Kidney epithelial cell (primary cell): ENCODE measurements at regions not wholly inside any gene's neighbourhood (a gene's known extent, or its start where the extent isn't known, plus 50 kb on each side); places are given as distances from the start of the nearest gene placed in this dataset.

ENCODE experiments used
- DNase-seq: peaks from one replicate; pipeline ENCODE4 v3.0.0-alpha.2; 2010; ENCODE audit warnings: low read depth
- H3K27me3 ChIP-seq: 2 replicates; pipeline ENCODE4 v1.6.0; 2011; ENCODE audit warnings: low read length; ENCODE audit not compliant: control insufficient read depth, insufficient read depth
- H3K36me3 ChIP-seq: 2 replicates; pipeline ENCODE4 v1.5.1; 2011; ENCODE audit warnings: low read length; ENCODE audit not compliant: control insufficient read depth, insufficient read depth
- H3K4me3 ChIP-seq: 2 replicates; pipeline ENCODE4 v1.5.1; 2011; ENCODE audit warnings: low read depth, mild to moderate bottlenecking, control low read depth, low read length
- TF ChIP-seq, protein P1 (sequence below): IDR thresholded peaks from 2 replicates; pipeline ENCODE4 v1.5.1; 2011; ENCODE audit warnings: mild to moderate bottlenecking, moderate library complexity, low read length, control low read depth, inconsistent platforms; ENCODE audit not compliant: insufficient read depth, poor library complexity, severe bottlenecking

DNA sequence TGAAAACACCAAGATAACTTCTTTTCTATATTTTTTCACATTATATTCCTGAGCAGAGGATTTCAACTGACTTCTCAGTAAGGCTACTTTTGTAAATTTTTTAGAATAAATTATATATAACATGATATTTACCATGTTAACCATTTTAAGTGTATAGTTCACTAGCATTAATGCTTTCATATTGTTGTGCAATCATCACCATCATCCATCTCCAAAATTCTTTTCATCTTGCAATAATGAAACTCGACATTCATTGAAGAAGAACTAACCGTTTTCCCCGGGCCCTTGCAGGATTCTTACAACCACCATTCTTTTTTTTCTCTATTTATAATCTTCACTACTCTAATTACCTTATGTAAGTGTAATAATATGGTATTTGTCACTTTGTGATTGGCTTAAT lies 1036.1 kb downstream of the LRFN5 start:
- no peaks in the 10 kb centered on the region for H3K36me3 ChIP-seq
- DNase-seq = no peak
- TF ChIP-seq, protein P1, sequence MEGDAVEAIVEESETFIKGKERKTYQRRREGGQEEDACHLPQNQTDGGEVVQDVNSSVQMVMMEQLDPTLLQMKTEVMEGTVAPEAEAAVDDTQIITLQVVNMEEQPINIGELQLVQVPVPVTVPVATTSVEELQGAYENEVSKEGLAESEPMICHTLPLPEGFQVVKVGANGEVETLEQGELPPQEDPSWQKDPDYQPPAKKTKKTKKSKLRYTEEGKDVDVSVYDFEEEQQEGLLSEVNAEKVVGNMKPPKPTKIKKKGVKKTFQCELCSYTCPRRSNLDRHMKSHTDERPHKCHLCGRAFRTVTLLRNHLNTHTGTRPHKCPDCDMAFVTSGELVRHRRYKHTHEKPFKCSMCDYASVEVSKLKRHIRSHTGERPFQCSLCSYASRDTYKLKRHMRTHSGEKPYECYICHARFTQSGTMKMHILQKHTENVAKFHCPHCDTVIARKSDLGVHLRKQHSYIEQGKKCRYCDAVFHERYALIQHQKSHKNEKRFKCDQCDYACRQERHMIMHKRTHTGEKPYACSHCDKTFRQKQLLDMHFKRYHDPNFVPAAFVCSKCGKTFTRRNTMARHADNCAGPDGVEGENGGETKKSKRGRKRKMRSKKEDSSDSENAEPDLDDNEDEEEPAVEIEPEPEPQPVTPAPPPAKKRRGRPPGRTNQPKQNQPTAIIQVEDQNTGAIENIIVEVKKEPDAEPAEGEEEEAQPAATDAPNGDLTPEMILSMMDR = no peak
- no peak overlapping the region for H3K4me3 ChIP-seq
- no peaks in the 10 kb centered on the region for H3K27me3 ChIP-seq

DNA sequence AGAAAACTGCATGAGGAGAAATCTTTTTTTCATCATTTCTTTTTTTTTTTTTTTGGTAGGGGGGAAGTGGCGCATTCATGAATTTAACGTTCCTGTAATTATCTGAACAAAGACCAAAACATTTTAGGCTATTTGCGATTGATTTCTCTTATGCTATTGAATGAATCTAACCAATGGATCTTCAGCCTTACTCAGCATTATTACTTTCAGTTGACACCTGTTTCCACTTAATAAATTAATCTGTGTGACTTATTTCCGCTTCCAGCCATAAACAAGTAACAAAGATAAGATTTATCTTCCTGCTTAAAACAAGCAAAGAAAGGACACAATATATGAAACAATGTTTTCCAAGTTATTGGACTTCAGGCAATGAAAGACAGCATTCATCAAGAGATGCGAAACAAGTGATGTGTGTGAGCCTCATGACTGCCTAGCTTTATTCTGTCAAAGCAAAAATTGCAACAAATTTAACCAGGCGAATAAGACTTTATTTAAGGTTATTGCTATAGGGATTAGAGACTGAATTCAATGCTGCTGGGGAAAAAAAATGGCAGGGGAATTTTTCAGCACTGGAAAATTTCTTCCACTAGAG lies 1026.9 kb downstream of the LRFN5 start:
- Histone ChIP-seq H3K36me3 (no peaks in the 10 kb centered on the region), H3K4me3 (no peak overlapping the region), H3K27me3 (no peaks in the 10 kb centered on the region)
- DNase-seq = no peak
- TF ChIP-seq, protein P1 = no peak

GRCh38 chr14:42629553-42629952 lies 1022.9 kb downstream of the LRFN5 start:
- no peak for DNase-seq
- H3K36me3 ChIP-seq = no peaks in the 10 kb centered on the region
- no peak overlapping the region for H3K4me3 ChIP-seq
- TF ChIP-seq, protein P1 = no peak
- H3K27me3 ChIP-seq = no peaks in the 10 kb centered on the region

- no peak for DNase-seq
- Histone ChIP-seq H3K36me3 (no peaks in the 10 kb centered on the region), H3K4me3 (no peak overlapping the region), H3K27me3 (no peaks in the 10 kb centered on the region)
- TF ChIP-seq, protein P1 = no peak
Observed at GRCh38 chr14:42628602-42629001, 1021.9 kb downstream of the LRFN5 start.

GRCh38 chr14:42626986-42627385 lies 1020.3 kb downstream of the LRFN5 start:
- Histone ChIP-seq H3K27me3 (no peaks in the 10 kb centered on the region), H3K4me3 (no peak overlapping the region), H3K36me3 (no peaks in the 10 kb centered on the region)
- no peak for DNase-seq
- TF ChIP-seq, protein P1 = no peak
